ENCODE measurements at regions not wholly inside any gene's neighbourhood (a gene's known extent, or its start where the extent isn't known, plus 50 kb on each side); places are given as distances from the start of the nearest gene placed in this dataset.

DNA sequence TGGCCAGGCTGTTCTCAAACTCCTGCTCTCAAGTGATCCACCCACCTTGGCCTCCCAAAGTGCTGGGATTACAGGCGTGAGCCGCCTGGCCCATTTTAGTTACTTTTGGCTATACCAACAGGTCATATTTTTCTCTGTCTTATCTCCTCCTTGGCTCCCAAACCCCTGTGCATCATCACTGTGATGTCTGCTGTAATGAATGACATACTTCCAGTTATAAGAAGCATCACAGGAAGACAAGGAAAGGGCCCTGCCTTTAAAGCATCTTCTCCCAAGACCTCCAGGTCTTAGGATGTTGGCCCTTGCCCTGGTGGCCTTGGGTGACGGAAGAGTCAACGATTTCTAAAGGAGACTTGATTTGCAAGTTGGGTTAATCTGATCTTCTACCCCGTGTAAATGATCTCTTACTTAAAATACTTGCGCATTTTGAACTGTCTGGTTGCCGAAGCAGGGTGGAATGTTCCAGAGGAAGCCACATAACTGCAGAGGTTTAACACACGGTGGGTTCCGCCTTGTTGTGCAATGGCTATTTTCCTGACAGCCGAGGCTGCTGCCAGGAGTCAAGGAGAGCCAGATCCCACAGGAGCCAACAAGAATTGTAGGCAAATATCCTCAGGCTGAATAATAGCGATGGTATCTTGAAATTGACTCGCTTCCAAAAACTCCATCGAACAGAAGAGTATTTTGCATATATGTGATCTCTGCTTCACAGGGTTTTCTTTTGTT lies 55.7 kb upstream of the PLXNC1 start:
- DNase-seq = no peak
- peaks cover 4% of the 10 kb centered on the region for H3K36me3 Mint-ChIP-seq (ENCODE audit: unreplicated experiment)
- no peak overlapping the region for H3K4me3 Mint-ChIP-seq (ENCODE audit: unreplicated experiment)
- peaks cover 5% of the 10 kb centered on the region for H3K27me3 Mint-ChIP-seq (ENCODE audit: unreplicated experiment)
- H3K9me3 Mint-ChIP-seq (ENCODE audit: unreplicated experiment) = peaks cover 7% of the 10 kb centered on the region
- no peak overlapping the region for H3K27ac Mint-ChIP-seq (ENCODE audit: unreplicated experiment)
- no peaks in the 10 kb centered on the region for H3K4me1 Mint-ChIP-seq (ENCODE audit: low read depth, unreplicated experiment)
- TF ChIP-seq, protein P1, sequence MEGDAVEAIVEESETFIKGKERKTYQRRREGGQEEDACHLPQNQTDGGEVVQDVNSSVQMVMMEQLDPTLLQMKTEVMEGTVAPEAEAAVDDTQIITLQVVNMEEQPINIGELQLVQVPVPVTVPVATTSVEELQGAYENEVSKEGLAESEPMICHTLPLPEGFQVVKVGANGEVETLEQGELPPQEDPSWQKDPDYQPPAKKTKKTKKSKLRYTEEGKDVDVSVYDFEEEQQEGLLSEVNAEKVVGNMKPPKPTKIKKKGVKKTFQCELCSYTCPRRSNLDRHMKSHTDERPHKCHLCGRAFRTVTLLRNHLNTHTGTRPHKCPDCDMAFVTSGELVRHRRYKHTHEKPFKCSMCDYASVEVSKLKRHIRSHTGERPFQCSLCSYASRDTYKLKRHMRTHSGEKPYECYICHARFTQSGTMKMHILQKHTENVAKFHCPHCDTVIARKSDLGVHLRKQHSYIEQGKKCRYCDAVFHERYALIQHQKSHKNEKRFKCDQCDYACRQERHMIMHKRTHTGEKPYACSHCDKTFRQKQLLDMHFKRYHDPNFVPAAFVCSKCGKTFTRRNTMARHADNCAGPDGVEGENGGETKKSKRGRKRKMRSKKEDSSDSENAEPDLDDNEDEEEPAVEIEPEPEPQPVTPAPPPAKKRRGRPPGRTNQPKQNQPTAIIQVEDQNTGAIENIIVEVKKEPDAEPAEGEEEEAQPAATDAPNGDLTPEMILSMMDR (IDR thresholded peaks at IDR 0.05; ENCODE audit: partially characterized antibody, unreplicated experiment) = no peak

DNA sequence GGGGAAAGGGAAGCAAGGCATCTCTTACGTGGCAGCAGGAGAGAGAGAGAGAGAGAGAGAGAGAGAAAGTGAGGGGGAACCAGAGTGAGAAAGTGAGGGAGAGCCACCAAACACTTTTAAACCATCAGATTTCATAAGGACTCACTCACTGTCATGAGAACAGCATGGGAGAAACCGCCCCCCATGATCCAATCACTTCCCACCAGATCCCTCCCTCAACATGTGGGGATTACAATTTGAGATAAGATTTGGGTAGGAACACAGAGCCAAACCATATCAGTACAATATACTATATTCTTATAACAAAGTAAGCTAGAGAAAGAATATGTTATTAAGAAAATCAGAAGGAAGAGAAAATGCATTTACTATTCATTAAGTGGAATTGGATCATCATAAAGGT lies 53.7 kb upstream of the PLXNC1 start:
- no peak for DNase-seq
- peaks cover 7% of the 10 kb centered on the region for H3K9me3 Mint-ChIP-seq (ENCODE audit: unreplicated experiment)
- peaks cover 12% of the 10 kb centered on the region for H3K27me3 Mint-ChIP-seq (ENCODE audit: unreplicated experiment)
- no peak overlapping the region for H3K27ac Mint-ChIP-seq (ENCODE audit: unreplicated experiment)
- peaks cover 5% of the 10 kb centered on the region for H3K4me1 Mint-ChIP-seq (ENCODE audit: low read depth, unreplicated experiment)
- TF ChIP-seq, protein P1 (IDR thresholded peaks at IDR 0.05; ENCODE audit: partially characterized antibody, unreplicated experiment) = no peak
- H3K36me3 Mint-ChIP-seq (ENCODE audit: unreplicated experiment) = peaks cover 4% of the 10 kb centered on the region
- no peak overlapping the region for H3K4me3 Mint-ChIP-seq (ENCODE audit: unreplicated experiment)

DNA sequence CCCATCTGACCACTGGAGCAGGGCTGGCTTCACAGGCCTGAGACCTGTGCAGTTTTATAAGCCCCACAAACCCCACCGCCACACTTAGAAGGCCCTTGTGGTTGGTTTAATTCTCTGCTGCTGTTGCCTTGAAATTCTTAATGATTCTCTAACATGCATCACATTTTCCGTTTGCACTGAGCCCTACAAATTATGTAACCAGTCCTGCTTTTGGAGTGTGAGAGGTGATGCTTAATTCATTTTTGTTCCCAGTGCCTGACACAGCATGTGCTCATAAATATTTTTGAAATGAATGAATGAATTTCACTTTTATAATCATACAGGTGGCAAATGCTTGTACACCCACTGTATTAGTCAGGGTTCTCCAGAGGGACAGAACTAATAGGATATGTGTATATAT lies 52.8 kb upstream of the PLXNC1 start:
- H3K36me3 Mint-ChIP-seq (ENCODE audit: unreplicated experiment) = peaks cover 4% of the 10 kb centered on the region
- H3K4me1 Mint-ChIP-seq (ENCODE audit: low read depth, unreplicated experiment) = peaks cover 7% of the 10 kb centered on the region
- TF ChIP-seq, protein P1 (IDR thresholded peaks at IDR 0.05; ENCODE audit: partially characterized antibody, unreplicated experiment) = no peak
- no peak overlapping the region for H3K27ac Mint-ChIP-seq (ENCODE audit: unreplicated experiment)
- DNase-seq = no peak
- peaks cover 3% of the 10 kb centered on the region for H3K9me3 Mint-ChIP-seq (ENCODE audit: unreplicated experiment)
- H3K27me3 Mint-ChIP-seq (ENCODE audit: unreplicated experiment) = peaks cover 9% of the 10 kb centered on the region
- no peak overlapping the region for H3K4me3 Mint-ChIP-seq (ENCODE audit: unreplicated experiment)

DNA sequence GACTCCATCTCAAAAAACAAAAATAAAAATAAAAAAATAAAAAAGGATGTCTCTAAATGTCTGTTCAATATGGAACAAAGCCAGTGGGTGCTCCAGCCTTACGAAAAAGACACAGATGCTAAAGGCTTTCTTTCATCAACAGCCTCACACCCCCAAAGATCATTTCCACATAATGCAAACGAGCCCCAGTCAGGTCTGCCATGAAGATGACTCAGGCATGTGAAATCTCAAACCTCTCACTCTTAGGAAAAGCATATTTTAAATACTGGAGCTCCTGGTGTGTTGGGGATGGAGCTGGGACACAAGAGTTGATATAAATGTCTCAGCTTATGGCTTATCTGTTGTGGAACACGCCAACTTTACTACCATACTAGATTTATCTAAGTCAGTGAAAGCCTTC lies 49.9 kb upstream of the PLXNC1 start:
- H3K9me3 Mint-ChIP-seq (ENCODE audit: unreplicated experiment) = peaks cover 2% of the 10 kb centered on the region
- peaks cover 3% of the 10 kb centered on the region for H3K36me3 Mint-ChIP-seq (ENCODE audit: unreplicated experiment)
- H3K4me1 Mint-ChIP-seq (ENCODE audit: low read depth, unreplicated experiment) = peaks cover 9% of the 10 kb centered on the region
- H3K4me3 Mint-ChIP-seq (ENCODE audit: unreplicated experiment) = no peak overlapping the region
- DNase-seq = no peak
- H3K27me3 Mint-ChIP-seq (ENCODE audit: unreplicated experiment) = peaks cover 11% of the 10 kb centered on the region
- TF ChIP-seq, protein P1 (IDR thresholded peaks at IDR 0.05; ENCODE audit: partially characterized antibody, unreplicated experiment) = no peak
- no peak overlapping the region for H3K27ac Mint-ChIP-seq (ENCODE audit: unreplicated experiment)

Measured in glutamatergic neuron (in vitro differentiated cells).